HG03520 (cell line): ENCODE measurements at regions not wholly inside any gene's neighbourhood (a gene's known extent, or its start where the extent isn't known, plus 50 kb on each side); places are given as distances from the start of the nearest gene placed in this dataset.

ENCODE experiments used
- ATAC-seq: cut with Tn5 transposase; IDR thresholded peaks from one replicate; pipeline ENCODE4 v1.9.1; 2021; ENCODE audit warnings: mild to moderate bottlenecking, moderate library complexity; ENCODE audit not compliant: unreplicated experiment

- no peak for ATAC-seq
Measured at GRCh38 chr10:44301781-44302355, 83.0 kb downstream of the CXCL12 start.

GRCh38 chr10:44300666-44301649, 83.9 kb downstream of the CXCL12 start:
- peak; percentile 91 for ATAC-seq

- no peak for ATAC-seq
Measured at GRCh38 chr10:44298713-44299112, 86.2 kb downstream of the CXCL12 start.

- no peak for ATAC-seq
Measured at GRCh38 chr10:44297963-44298362, 86.9 kb downstream of the CXCL12 start.

GRCh38 chr10:44295644-44296241, 89.2 kb downstream of the CXCL12 start:
- ATAC-seq: no peak

GRCh38 chr10:44294726-44295412, 90.0 kb downstream of the CXCL12 start:
- ATAC-seq: no peak

GRCh38 chr10:44293842-44294241, 91.1 kb downstream of the CXCL12 start:
- ATAC-seq: no peak

GRCh38 chr10:44293306-44293778, 91.6 kb downstream of the CXCL12 start:
- ATAC-seq: no peak

- ATAC-seq: no peak
Measured at GRCh38 chr10:44292390-44293002, 92.4 kb downstream of the CXCL12 start.

GRCh38 chr10:44291091-44291490, 93.8 kb downstream of the CXCL12 start:
- no peak for ATAC-seq

- no peak for ATAC-seq
Measured at GRCh38 chr10:44289125-44289524, 95.8 kb downstream of the CXCL12 start.

- ATAC-seq: no peak
Measured at GRCh38 chr10:44287408-44287807, 97.5 kb downstream of the CXCL12 start.

- no peak for ATAC-seq
Measured at GRCh38 chr10:44284198-44285084, 100.5 kb downstream of the CXCL12 start.

GRCh38 chr10:44282626-44283300, 102.1 kb downstream of the CXCL12 start:
- no peak for ATAC-seq

- ATAC-seq: no peak
Measured at GRCh38 chr10:44281662-44282061, 103.2 kb downstream of the CXCL12 start.

- ATAC-seq: no peak
Measured at GRCh38 chr10:44281089-44281613, 103.7 kb downstream of the CXCL12 start.

- ATAC-seq: no peak
Measured at GRCh38 chr10:44280226-44281014, 104.5 kb downstream of the CXCL12 start.
